Chondrocyte (in vitro differentiated cells): ENCODE measurements at regions not wholly inside any gene's neighbourhood (a gene's known extent, or its start where the extent isn't known, plus 50 kb on each side); places are given as distances from the start of the nearest gene placed in this dataset.
A peak's percentile ranks its signal among the peaks of the same experiment; 100 is the strongest.

Source experiments
- DNase-seq: peaks from one replicate; pipeline ENCODE4 v3.0.0; 2021; ENCODE audit warnings: mixed read lengths, low spot score
- H3K27ac Mint-ChIP-seq: one replicate; pipeline ENCODE4 v1.8.0; 2021; ENCODE audit warnings: mild to moderate bottlenecking, moderate library complexity, mixed read lengths; ENCODE audit not compliant: unreplicated experiment
- H3K27me3 Mint-ChIP-seq: 2 replicates; pipeline ENCODE4 v1.8.0; 2021; ENCODE audit warnings: low read depth, mixed read lengths
- H3K36me3 Mint-ChIP-seq: 2 replicates; pipeline ENCODE4 v1.8.0; 2021; ENCODE audit warnings: low read depth, mixed read lengths
- H3K4me1 Mint-ChIP-seq: 2 replicates; pipeline ENCODE4 v1.8.0; 2021; ENCODE audit warnings: low read depth, mild to moderate bottlenecking, mixed read lengths
- H3K4me3 Mint-ChIP-seq: one replicate; pipeline ENCODE4 v1.8.0; 2021; ENCODE audit warnings: mild to moderate bottlenecking, moderate library complexity, mixed read lengths; ENCODE audit not compliant: unreplicated experiment
- H3K9me3 Mint-ChIP-seq: 2 replicates; pipeline ENCODE4 v1.8.0; 2021; ENCODE audit warnings: low read depth, mixed read lengths
- CTCF ChIP-seq: fragments of 200-600 bp; sonication (generic); IDR thresholded peaks from 2 replicates; pipeline ENCODE4 v1.5.0; 2021; ENCODE audit warnings: antibody characterized with exemption, mild to moderate bottlenecking, moderate library complexity

GRCh38 chr10:3432081-3432825, 259.7 kb upstream of the PITRM1 start:
- H3K27me3 Mint-ChIP-seq, result no peaks in the 10 kb centered on the region
- H3K4me3 Mint-ChIP-seq, result no peak overlapping the region

GRCh38 chr10:3430501-3430900, 257.9 kb upstream of the PITRM1 start:
- Mint-ChIP-seq H3K4me3 (no peak overlapping the region), H3K27ac (no peak overlapping the region)

More at GRCh38 chr10:3432081-3432825, 259.7 kb upstream of the PITRM1 start:
- Mint-ChIP-seq H3K27ac (no peak overlapping the region), H3K36me3 (no peaks in the 10 kb centered on the region), H3K9me3 (peaks cover 3% of the 10 kb centered on the region), H3K4me1 (peaks cover 23% of the 10 kb centered on the region)
- TF ChIP-seq CTCF, result peak; percentile 6
- DNase-seq, result no peak

GRCh38 chr10:3429676-3430075, 257.1 kb upstream of the PITRM1 start:
- Mint-ChIP-seq H3K27ac (no peak overlapping the region), H3K36me3 (no peaks in the 10 kb centered on the region), H3K27me3 (no peaks in the 10 kb centered on the region), H3K4me3 (no peak overlapping the region), H3K4me1 (peaks cover 40% of the 10 kb centered on the region), H3K9me3 (peaks cover 3% of the 10 kb centered on the region)
- DNase-seq, result no peak
- TF ChIP-seq CTCF, result no peak

More at GRCh38 chr10:3430501-3430900, 257.9 kb upstream of the PITRM1 start:
- Mint-ChIP-seq H3K36me3 (no peaks in the 10 kb centered on the region), H3K4me1 (peaks cover 32% of the 10 kb centered on the region), H3K27me3 (no peaks in the 10 kb centered on the region), H3K9me3 (peaks cover 3% of the 10 kb centered on the region)
- DNase-seq, result no peak
- no peak for TF ChIP-seq CTCF

- no peak for TF ChIP-seq CTCF
- Mint-ChIP-seq H3K36me3 (no peaks in the 10 kb centered on the region), H3K27ac (no peak overlapping the region), H3K27me3 (no peaks in the 10 kb centered on the region), H3K4me3 (no peak overlapping the region), H3K9me3 (peaks cover 3% of the 10 kb centered on the region), H3K4me1 (peaks cover 48% of the 10 kb centered on the region)
- DNase-seq, result no peak
Observed at GRCh38 chr10:3428826-3429225, 256.2 kb upstream of the PITRM1 start.

GRCh38 chr10:3427950-3428354, 255.4 kb upstream of the PITRM1 start:
- H3K27me3 Mint-ChIP-seq, result no peaks in the 10 kb centered on the region
- DNase-seq, result no peak
- TF ChIP-seq CTCF, result no peak
- H3K36me3 Mint-ChIP-seq, result no peaks in the 10 kb centered on the region
- peaks cover 51% of the 10 kb centered on the region for H3K4me1 Mint-ChIP-seq
- peaks cover 3% of the 10 kb centered on the region for H3K9me3 Mint-ChIP-seq
- H3K27ac Mint-ChIP-seq, result peak overlapping the region; percentile 66
- H3K4me3 Mint-ChIP-seq, result no peak overlapping the region
